ENCODE measurements at regions not wholly inside any gene's neighbourhood (a gene's known extent, or its start where the extent isn't known, plus 50 kb on each side); places are given as distances from the start of the nearest gene placed in this dataset.

DNA sequence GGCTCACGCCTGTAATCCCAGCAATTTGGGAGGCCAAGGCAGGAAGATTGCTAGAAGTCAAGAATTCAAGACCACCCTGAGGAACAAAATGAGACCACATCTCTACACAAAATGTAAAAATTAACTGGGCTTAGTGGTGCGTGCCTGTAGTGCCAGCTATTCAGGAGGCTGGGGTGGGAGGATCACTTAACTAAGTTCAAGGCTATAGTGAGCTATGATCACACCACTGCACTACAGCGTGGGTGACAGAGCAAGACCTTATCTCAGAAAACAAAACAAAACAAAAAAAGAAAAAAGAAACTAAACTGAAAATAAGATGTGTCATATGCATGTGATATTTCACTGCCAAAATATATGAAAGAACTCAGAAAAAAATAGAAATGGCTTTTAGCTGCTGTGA lies 243.3 kb upstream of the CCDC54 start:
- no peak for DNase-seq
- TF ChIP-seq, protein P1, sequence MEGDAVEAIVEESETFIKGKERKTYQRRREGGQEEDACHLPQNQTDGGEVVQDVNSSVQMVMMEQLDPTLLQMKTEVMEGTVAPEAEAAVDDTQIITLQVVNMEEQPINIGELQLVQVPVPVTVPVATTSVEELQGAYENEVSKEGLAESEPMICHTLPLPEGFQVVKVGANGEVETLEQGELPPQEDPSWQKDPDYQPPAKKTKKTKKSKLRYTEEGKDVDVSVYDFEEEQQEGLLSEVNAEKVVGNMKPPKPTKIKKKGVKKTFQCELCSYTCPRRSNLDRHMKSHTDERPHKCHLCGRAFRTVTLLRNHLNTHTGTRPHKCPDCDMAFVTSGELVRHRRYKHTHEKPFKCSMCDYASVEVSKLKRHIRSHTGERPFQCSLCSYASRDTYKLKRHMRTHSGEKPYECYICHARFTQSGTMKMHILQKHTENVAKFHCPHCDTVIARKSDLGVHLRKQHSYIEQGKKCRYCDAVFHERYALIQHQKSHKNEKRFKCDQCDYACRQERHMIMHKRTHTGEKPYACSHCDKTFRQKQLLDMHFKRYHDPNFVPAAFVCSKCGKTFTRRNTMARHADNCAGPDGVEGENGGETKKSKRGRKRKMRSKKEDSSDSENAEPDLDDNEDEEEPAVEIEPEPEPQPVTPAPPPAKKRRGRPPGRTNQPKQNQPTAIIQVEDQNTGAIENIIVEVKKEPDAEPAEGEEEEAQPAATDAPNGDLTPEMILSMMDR (IDR thresholded peaks at IDR 0.05; ENCODE audit: borderline replicate concordance) = no peak
- no peak overlapping the region for H3K27ac ChIP-seq (replicated peaks)
- no peaks in the 10 kb centered on the region for H3K27me3 ChIP-seq (ENCODE audit: low read depth)
- intact Hi-C loops (cut with micrococcal nuclease) = no loop called here
- no peak overlapping the region for H3K4me3 ChIP-seq
- H3K36me3 ChIP-seq = no peaks in the 10 kb centered on the region
- no peaks in the 10 kb centered on the region for H3K9me3 ChIP-seq (replicated peaks)
- peaks cover 3% of the 10 kb centered on the region for H3K4me1 ChIP-seq

DNA sequence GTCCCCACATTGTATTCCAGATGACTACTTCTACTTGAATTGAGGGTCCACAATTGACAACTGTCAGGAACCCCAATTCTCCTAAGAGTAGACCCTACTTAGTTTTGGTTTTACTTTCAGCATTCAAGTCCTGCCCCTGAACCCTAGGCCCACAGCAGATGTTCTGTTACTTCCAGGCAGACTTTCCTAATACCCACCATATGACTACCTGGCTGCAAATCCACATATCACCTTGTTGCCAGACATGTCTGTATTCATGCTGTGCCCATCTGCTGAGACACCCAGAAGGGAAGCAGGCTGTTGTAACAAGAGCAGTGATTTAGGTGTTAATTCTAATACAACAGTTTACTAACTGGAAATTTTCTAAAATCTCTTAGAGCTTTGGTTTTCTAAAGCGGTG lies 235.1 kb upstream of the CCDC54 start:
- intact Hi-C loops (cut with micrococcal nuclease) = no loop called here
- no peak overlapping the region for H3K27ac ChIP-seq (replicated peaks)

DNA sequence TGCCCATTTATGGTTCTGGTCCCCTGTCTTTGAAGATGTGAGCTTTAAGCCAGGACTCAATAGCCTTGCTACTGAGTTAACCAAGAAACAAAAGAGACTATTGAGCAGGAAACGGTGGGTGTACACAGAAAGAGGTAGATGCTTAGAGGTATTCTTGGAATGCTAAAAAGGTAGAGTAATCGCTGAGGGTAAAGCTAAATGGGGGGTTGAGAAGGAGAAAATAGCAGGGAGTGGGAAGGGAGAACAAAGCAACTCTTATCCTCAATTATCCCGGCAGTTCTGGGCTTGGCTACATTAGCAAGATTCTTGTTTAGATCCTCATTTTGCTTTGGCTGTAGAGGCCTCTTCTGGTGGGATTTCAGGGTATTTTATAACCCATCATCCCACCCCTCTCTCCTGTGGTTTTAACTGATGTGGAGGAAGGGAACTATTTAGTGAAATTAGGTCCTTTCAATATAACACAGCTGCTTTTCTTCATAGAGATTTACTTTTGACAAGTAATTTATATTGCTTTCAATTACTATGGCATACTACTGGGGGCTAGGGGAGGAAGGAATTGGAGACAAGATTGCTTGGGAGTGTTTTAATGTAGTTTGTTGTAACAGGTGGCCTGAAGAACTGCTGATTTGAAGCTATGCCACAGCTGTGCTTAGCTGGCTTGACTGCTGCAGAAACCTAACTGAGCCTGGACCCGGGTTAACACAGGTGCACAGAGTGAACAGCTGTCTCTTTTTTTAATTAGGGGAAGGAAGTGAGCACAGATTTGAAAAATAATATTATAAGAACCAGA lies 234.3 kb upstream of the CCDC54 start:
- TF ChIP-seq, protein P1 (IDR thresholded peaks at IDR 0.05; ENCODE audit: borderline replicate concordance) = no peak
- Histone ChIP-seq H3K4me1 (peaks cover 12% of the 10 kb centered on the region), H3K36me3 (no peaks in the 10 kb centered on the region), H3K4me3 (no peak overlapping the region), H3K9me3 (replicated peaks) (no peaks in the 10 kb centered on the region), H3K27ac (replicated peaks) (no peak overlapping the region), H3K27me3 (ENCODE audit: low read depth) (no peaks in the 10 kb centered on the region)
- intact Hi-C loops (cut with micrococcal nuclease) = no loop called here
- DNase-seq = no peak

More for the DNA sequence above, 235.1 kb upstream of the CCDC54 start:
- no peaks in the 10 kb centered on the region for H3K36me3 ChIP-seq
- no peaks in the 10 kb centered on the region for H3K9me3 ChIP-seq (replicated peaks)
- DNase-seq = no peak
- H3K27me3 ChIP-seq (ENCODE audit: low read depth) = no peaks in the 10 kb centered on the region
- no peak overlapping the region for H3K4me3 ChIP-seq
- TF ChIP-seq, protein P1 (IDR thresholded peaks at IDR 0.05; ENCODE audit: borderline replicate concordance) = no peak
- H3K4me1 ChIP-seq = peaks cover 12% of the 10 kb centered on the region

DNA sequence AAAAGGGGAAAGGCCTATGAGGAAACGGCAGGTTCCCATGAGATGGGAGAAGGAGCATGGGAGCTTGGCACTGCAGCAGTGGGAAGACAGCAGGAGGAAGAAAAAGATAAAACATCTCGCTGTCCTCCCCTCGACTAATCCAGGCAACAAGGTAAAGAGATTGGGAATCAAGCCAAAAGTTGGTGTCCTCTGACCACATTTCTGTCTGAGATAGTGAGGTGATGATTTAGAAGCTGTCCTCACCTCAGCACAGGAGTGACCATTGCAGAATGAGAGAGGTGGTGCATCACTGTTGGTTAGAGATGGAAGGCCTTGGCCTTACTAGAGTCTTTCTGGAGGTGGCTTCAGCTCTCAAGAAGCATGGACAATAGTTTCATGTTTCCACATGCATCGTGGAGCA lies 226.6 kb upstream of the CCDC54 start:
- TF ChIP-seq, protein P1 (IDR thresholded peaks at IDR 0.05; ENCODE audit: borderline replicate concordance) = no peak
- Histone ChIP-seq H3K27ac (replicated peaks) (no peak overlapping the region), H3K36me3 (peaks cover 4% of the 10 kb centered on the region), H3K9me3 (replicated peaks) (peaks cover 1% of the 10 kb centered on the region), H3K27me3 (ENCODE audit: low read depth) (no peaks in the 10 kb centered on the region), H3K4me3 (no peak overlapping the region), H3K4me1 (peaks cover 18% of the 10 kb centered on the region)
- intact Hi-C loops (cut with micrococcal nuclease) = no loop called here
- DNase-seq = no peak

DNA sequence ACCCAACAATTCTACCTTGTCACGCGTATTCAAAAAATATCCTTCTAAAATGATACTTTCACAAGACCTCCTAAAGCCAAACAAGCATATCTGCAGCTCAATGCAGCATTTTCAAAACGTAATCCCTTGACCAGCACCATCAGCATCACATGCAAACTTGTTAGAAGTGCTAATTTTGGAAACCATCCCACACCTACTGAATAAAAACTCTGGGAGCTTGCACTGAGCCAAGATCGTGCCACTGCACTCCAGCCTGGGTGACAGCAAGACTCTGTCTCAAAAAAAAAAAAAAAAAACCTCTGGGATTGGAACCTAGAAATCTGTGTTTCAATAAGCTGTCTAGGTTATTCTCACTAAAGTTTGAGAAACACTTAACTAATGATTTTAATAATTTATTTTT lies 223.3 kb upstream of the CCDC54 start:
- intact Hi-C loops (cut with micrococcal nuclease) = no loop called here
- peaks cover 4% of the 10 kb centered on the region for H3K36me3 ChIP-seq

More for the DNA sequence above, 223.3 kb upstream of the CCDC54 start:
- H3K27me3 ChIP-seq (ENCODE audit: low read depth) = no peaks in the 10 kb centered on the region
- H3K4me1 ChIP-seq = peaks cover 18% of the 10 kb centered on the region
- TF ChIP-seq, protein P1 (IDR thresholded peaks at IDR 0.05; ENCODE audit: borderline replicate concordance) = no peak
- H3K9me3 ChIP-seq (replicated peaks) = peaks cover 34% of the 10 kb centered on the region
- no peak overlapping the region for H3K27ac ChIP-seq (replicated peaks)
- no peak for DNase-seq
- no peak overlapping the region for H3K4me3 ChIP-seq
